K562 (cell line): ENCODE measurements at regions not wholly inside any gene's neighbourhood (a gene's known extent, or its start where the extent isn't known, plus 50 kb on each side); places are given as distances from the start of the nearest gene placed in this dataset.

Source experiments
- ATAC-seq: fragments of 200-7000 bp; cut with Tn5 transposase; 3 replicates; pipeline ENCODE4 v1.9.1; 2020; ENCODE audit warnings: moderate library complexity
- BruUV-seq: library from RNA; stranded (reverse); fragments of 400-500 nt; replicated peaks from 2 replicates; lab custom pipeline; 2021; lab: Mats Ljungman, UMichigan
- CTCF ChIA-PET: fragments of 300-600 bp; formaldehyde crosslinking; extraction: SDS; loops from one replicate; lab custom pipeline; 2021; ENCODE audit warnings: low intra/inter-chr PET ratio; lab: Yijun Ruan, JAX
- POLR2A ChIA-PET: fragments of 300-600, 350-650 bp; sonication (Branson Sonifier 250); formaldehyde crosslinking; extraction: SDS; loops from one replicate; lab custom pipeline; 2021; ENCODE audit warnings: antibody characterized with exemption, inconsistent platforms; lab: Yijun Ruan, JAX
- DNase-seq, 4 experiments: peaks; one replicate each; pipeline versions ENCODE4 v3.0.0 to v3.0.0-alpha.2; 2011 to 2018; ENCODE audit warnings: low spot score in 3 of 4, mixed read lengths in 3 of 4; ENCODE audit errors: extremely low read depth in 1 of 4
- FAIRE-seq: peaks from 2 replicates; lab custom pipeline; 2011; peaks lifted over from hg19 to GRCh38; lab: Jason Lieb, UNC
- H2AFZ ChIP-seq: 2 replicates; pipeline ENCODE4 v1.6.0; 2011; ENCODE audit warnings: low read depth, low read length, control low read depth, inconsistent platforms
- H3K27ac ChIP-seq: fragments of 200-600 bp; 3 replicates; pipeline ENCODE4 v1.8.0; 2011; ENCODE audit warnings: low read depth, mild to moderate bottlenecking, control low read depth, inconsistent platforms, low read length, moderate library complexity, mixed read lengths; ENCODE audit errors: extremely low read depth
- H3K27me3 ChIP-seq, 2 experiments: fragments of 300-600 bp in 1 of 2; 2 replicates in 1 of 2; 3 replicates in 1 of 2; pipeline versions ENCODE4 v1.6.0 to v1.8.0; 2011; ENCODE audit warnings: inconsistent platforms in 2 of 2, low read length in 2 of 2, mild to moderate bottlenecking in 1 of 2, mixed read lengths in 1 of 2, moderate library complexity in 1 of 2; ENCODE audit not compliant: control insufficient read depth in 2 of 2, insufficient read depth in 2 of 2
- H3K36me3 ChIP-seq: fragments of 300-600 bp; 3 replicates; pipeline ENCODE4 v1.8.0; 2011; ENCODE audit warnings: mild to moderate bottlenecking, low read length, inconsistent platforms; ENCODE audit not compliant: control insufficient read depth, insufficient read depth
- H3K4me1 ChIP-seq, 2 experiments: fragments of 200-600 bp in 1 of 2; replicated peaks in 1 of 2; 2 replicates in 1 of 2; 3 replicates in 1 of 2; pipeline versions ENCODE4 v1.5.1 to v1.8.0; 2011; ENCODE audit warnings: inconsistent platforms in 2 of 2, low read length in 2 of 2, mild to moderate bottlenecking in 1 of 2, mixed read lengths in 1 of 2, moderate library complexity in 1 of 2; ENCODE audit not compliant: control insufficient read depth in 2 of 2, insufficient read depth in 2 of 2
- H3K4me2 ChIP-seq: 2 replicates; pipeline ENCODE4 v1.6.1; 2011; ENCODE audit warnings: low read length, control low read depth, inconsistent platforms, mixed read lengths; ENCODE audit not compliant: insufficient read depth
- H3K4me3 ChIP-seq: fragments of 200-600 bp; sonication (generic), shearing (Covaris generic); 2 replicates; pipeline ENCODE4 v1.5.1; 2016; ENCODE audit warnings: control low read depth, inconsistent platforms
- H3K79me2 ChIP-seq: fragments of 200-600 bp; 3 replicates; pipeline ENCODE4 v1.8.0; 2011; ENCODE audit warnings: low read length, inconsistent platforms; ENCODE audit not compliant: control insufficient read depth, insufficient read depth
- H3K9ac ChIP-seq, 2 experiments: 2 replicates each; pipeline versions ENCODE4 v1.6.0 to v1.6.1; 2011; ENCODE audit warnings: low read depth in 2 of 2, low read length in 2 of 2, control low read depth in 1 of 2, inconsistent platforms in 1 of 2, mild to moderate bottlenecking in 1 of 2, mixed read lengths in 1 of 2; ENCODE audit not compliant: insufficient read depth in 1 of 2
- H3K9me1 ChIP-seq: one replicate; pipeline ENCODE4 v1.6.0; 2011; ENCODE audit warnings: inconsistent platforms, mild to moderate bottlenecking, low read length, moderate library complexity; ENCODE audit not compliant: control insufficient read depth, insufficient read depth
- H3K9me3 ChIP-seq: replicated peaks from 2 replicates; pipeline ENCODE4 v1.5.1; 2011; ENCODE audit warnings: low read depth, low read length, inconsistent platforms; ENCODE audit not compliant: control insufficient read depth, insufficient read depth
- H4K20me1 ChIP-seq: replicated peaks from 2 replicates; pipeline ENCODE4 v1.6.1; 2011; ENCODE audit warnings: low read length, inconsistent platforms, mixed read lengths; ENCODE audit not compliant: control insufficient read depth, insufficient read depth
- DPF2 ChIP-seq: fragments of 450-650 bp; IDR thresholded peaks from 2 replicates; pipeline ENCODE4 v1.6.1; 2016
- TOE1 ChIP-seq, 2 experiments: fragments of 450-650 bp in 1 of 2; sonication (generic) in 1 of 2; formaldehyde crosslinking in 1 of 2; IDR thresholded peaks; 2 replicates each; pipeline versions ENCODE4 v1.7.1 to v1.8.0; 2016 to 2022; ENCODE audit warnings: borderline replicate concordance in 2 of 2, mild to moderate bottlenecking in 2 of 2, antibody characterized with exemption in 1 of 2, inconsistent platforms in 1 of 2, low read depth in 1 of 2, missing genetic modification reagents in 1 of 2, moderate library complexity in 1 of 2
- WHSC1 ChIP-seq: IDR thresholded peaks from one replicate; pipeline ENCODE4 v1.6.1; 2012; ENCODE audit warnings: low read length, control low read depth, inconsistent platforms
- ZBED1 ChIP-seq: IDR thresholded peaks from 2 replicates; pipeline ENCODE4 v1.6.1; 2014
- whole genome bisulfite sequencing: fragments of 100-300 bp; shearing (Covaris generic); methylation state at CpG from one replicate; pipeline ENCODE4 v1.1.6; 2016; ENCODE audit warnings: low coverage, mixed read lengths; ENCODE audit not compliant: insufficient coverage; ENCODE audit errors: missing lambda C conversion rate; 5-methylcytosine and 5-hydroxymethylcytosine counted together
- in situ Hi-C: fragments of 300-500 bp; cut with MboI; formaldehyde crosslinking; loops from 4 replicates; pipeline ENCODE4 v1.15.0; 2018; ENCODE audit warnings: inconsistent platforms, mixed read lengths
- intact Hi-C: fragments of 100-400 bp; cut with micrococcal nuclease; formaldehyde crosslinking; loops from 2 replicates; pipeline ENCODE4 v1.14.2; 2022
- TF ChIP-seq, protein P1 (sequence below): fragments of 450-650 bp; IDR thresholded peaks from 2 replicates; pipeline ENCODE4 v1.6.1; 2016; ENCODE audit warnings: mild to moderate bottlenecking, moderate library complexity
- TF ChIP-seq, protein P2 (sequence below): IDR thresholded peaks from 2 replicates; pipeline ENCODE4 v1.6.1; 2011; ENCODE audit warnings: borderline replicate concordance, low read depth, mild to moderate bottlenecking, moderate library complexity, low read length; ENCODE audit not compliant: insufficient read depth, poor library complexity, severe bottlenecking
- TF ChIP-seq, protein P3 (sequence below): fragments of 250-450 bp; sonication (Bioruptor Pico); IDR thresholded peaks from 2 replicates; pipeline ENCODE4 v1.8.0; 2021; ENCODE audit warnings: moderate library complexity, mild to moderate bottlenecking, inconsistent platforms

DNA sequence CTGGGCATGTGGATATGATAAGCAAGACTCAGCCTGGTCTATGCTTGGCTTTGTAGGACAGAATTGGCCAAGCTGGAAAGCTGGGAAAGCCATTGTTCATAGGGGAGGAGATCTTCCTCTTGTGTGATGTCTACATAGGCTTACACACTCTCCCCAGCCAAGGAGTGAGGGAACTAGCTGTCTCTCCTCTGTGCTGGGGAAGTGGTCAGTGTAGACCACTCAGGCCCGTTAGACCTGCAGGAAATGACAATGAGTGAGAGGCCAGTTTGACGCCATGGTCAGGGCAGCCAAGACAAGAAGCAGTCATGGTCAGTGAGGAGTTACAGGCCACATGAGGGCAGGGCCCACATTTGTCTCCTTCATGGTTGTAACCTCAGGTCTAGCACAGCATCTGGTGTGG lies 159.1 kb upstream of the KL start:
- intact Hi-C loops (no loop called here), in situ Hi-C loops (no loop called here)
- Histone ChIP-seq H3K36me3 (no peaks in the 10 kb centered on the region), H3K79me2 (no peaks in the 10 kb centered on the region), H3K27ac (no peak overlapping the region), H3K9ac (no peak overlapping the region), H4K20me1 (no peaks in the 10 kb centered on the region), H3K4me1 (no peaks in the 10 kb centered on the region), H2AFZ (no peak overlapping the region), H3K27me3 (peaks cover 0 to 6% of the 10 kb centered on the region in 2 experiments; a peak in 1 of 5 replicates), H3K4me3 (no peak overlapping the region), H3K4me2 (no peak overlapping the region), H3K9me1 (no peaks in the 10 kb centered on the region), H3K9me3 (peaks cover 4% of the 10 kb centered on the region)
- BruUV-seq: no TSS peak
- no peak for ATAC-seq
- FAIRE-seq: no peak
- ChIA-PET CTCF (no interaction called here), POLR2A (no interaction called here)
- no peak for DNase-seq
- 0% methylated on average over 1 of the region's 2 CpGs for WGBS
- TF ChIP-seq ZBED1 (no peak), DPF2 (no peak), TOE1 (IDR thresholded peaks at IDR 0.05; ENCODE audit: borderline replicate concordance) (no peak), TOE1 (CRISPR knock-in tag; IDR thresholded peaks at IDR 0.05; ENCODE audit: borderline replicate concordance, low read depth) (no peak), WHSC1 (no peak)
- TF ChIP-seq, protein P1, sequence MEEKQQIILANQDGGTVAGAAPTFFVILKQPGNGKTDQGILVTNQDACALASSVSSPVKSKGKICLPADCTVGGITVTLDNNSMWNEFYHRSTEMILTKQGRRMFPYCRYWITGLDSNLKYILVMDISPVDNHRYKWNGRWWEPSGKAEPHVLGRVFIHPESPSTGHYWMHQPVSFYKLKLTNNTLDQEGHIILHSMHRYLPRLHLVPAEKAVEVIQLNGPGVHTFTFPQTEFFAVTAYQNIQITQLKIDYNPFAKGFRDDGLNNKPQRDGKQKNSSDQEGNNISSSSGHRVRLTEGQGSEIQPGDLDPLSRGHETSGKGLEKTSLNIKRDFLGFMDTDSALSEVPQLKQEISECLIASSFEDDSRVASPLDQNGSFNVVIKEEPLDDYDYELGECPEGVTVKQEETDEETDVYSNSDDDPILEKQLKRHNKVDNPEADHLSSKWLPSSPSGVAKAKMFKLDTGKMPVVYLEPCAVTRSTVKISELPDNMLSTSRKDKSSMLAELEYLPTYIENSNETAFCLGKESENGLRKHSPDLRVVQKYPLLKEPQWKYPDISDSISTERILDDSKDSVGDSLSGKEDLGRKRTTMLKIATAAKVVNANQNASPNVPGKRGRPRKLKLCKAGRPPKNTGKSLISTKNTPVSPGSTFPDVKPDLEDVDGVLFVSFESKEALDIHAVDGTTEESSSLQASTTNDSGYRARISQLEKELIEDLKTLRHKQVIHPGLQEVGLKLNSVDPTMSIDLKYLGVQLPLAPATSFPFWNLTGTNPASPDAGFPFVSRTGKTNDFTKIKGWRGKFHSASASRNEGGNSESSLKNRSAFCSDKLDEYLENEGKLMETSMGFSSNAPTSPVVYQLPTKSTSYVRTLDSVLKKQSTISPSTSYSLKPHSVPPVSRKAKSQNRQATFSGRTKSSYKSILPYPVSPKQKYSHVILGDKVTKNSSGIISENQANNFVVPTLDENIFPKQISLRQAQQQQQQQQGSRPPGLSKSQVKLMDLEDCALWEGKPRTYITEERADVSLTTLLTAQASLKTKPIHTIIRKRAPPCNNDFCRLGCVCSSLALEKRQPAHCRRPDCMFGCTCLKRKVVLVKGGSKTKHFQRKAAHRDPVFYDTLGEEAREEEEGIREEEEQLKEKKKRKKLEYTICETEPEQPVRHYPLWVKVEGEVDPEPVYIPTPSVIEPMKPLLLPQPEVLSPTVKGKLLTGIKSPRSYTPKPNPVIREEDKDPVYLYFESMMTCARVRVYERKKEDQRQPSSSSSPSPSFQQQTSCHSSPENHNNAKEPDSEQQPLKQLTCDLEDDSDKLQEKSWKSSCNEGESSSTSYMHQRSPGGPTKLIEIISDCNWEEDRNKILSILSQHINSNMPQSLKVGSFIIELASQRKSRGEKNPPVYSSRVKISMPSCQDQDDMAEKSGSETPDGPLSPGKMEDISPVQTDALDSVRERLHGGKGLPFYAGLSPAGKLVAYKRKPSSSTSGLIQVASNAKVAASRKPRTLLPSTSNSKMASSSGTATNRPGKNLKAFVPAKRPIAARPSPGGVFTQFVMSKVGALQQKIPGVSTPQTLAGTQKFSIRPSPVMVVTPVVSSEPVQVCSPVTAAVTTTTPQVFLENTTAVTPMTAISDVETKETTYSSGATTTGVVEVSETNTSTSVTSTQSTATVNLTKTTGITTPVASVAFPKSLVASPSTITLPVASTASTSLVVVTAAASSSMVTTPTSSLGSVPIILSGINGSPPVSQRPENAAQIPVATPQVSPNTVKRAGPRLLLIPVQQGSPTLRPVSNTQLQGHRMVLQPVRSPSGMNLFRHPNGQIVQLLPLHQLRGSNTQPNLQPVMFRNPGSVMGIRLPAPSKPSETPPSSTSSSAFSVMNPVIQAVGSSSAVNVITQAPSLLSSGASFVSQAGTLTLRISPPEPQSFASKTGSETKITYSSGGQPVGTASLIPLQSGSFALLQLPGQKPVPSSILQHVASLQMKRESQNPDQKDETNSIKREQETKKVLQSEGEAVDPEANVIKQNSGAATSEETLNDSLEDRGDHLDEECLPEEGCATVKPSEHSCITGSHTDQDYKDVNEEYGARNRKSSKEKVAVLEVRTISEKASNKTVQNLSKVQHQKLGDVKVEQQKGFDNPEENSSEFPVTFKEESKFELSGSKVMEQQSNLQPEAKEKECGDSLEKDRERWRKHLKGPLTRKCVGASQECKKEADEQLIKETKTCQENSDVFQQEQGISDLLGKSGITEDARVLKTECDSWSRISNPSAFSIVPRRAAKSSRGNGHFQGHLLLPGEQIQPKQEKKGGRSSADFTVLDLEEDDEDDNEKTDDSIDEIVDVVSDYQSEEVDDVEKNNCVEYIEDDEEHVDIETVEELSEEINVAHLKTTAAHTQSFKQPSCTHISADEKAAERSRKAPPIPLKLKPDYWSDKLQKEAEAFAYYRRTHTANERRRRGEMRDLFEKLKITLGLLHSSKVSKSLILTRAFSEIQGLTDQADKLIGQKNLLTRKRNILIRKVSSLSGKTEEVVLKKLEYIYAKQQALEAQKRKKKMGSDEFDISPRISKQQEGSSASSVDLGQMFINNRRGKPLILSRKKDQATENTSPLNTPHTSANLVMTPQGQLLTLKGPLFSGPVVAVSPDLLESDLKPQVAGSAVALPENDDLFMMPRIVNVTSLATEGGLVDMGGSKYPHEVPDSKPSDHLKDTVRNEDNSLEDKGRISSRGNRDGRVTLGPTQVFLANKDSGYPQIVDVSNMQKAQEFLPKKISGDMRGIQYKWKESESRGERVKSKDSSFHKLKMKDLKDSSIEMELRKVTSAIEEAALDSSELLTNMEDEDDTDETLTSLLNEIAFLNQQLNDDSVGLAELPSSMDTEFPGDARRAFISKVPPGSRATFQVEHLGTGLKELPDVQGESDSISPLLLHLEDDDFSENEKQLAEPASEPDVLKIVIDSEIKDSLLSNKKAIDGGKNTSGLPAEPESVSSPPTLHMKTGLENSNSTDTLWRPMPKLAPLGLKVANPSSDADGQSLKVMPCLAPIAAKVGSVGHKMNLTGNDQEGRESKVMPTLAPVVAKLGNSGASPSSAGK: no peak
- TF ChIP-seq, protein P2, sequence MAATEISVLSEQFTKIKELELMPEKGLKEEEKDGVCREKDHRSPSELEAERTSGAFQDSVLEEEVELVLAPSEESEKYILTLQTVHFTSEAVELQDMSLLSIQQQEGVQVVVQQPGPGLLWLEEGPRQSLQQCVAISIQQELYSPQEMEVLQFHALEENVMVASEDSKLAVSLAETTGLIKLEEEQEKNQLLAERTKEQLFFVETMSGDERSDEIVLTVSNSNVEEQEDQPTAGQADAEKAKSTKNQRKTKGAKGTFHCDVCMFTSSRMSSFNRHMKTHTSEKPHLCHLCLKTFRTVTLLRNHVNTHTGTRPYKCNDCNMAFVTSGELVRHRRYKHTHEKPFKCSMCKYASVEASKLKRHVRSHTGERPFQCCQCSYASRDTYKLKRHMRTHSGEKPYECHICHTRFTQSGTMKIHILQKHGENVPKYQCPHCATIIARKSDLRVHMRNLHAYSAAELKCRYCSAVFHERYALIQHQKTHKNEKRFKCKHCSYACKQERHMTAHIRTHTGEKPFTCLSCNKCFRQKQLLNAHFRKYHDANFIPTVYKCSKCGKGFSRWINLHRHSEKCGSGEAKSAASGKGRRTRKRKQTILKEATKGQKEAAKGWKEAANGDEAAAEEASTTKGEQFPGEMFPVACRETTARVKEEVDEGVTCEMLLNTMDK: no peak
- TF ChIP-seq, protein P3, sequence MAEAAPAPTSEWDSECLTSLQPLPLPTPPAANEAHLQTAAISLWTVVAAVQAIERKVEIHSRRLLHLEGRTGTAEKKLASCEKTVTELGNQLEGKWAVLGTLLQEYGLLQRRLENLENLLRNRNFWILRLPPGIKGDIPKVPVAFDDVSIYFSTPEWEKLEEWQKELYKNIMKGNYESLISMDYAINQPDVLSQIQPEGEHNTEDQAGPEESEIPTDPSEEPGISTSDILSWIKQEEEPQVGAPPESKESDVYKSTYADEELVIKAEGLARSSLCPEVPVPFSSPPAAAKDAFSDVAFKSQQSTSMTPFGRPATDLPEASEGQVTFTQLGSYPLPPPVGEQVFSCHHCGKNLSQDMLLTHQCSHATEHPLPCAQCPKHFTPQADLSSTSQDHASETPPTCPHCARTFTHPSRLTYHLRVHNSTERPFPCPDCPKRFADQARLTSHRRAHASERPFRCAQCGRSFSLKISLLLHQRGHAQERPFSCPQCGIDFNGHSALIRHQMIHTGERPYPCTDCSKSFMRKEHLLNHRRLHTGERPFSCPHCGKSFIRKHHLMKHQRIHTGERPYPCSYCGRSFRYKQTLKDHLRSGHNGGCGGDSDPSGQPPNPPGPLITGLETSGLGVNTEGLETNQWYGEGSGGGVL (CRISPR knock-in tag): no peak
